HG03097 (cell line): ENCODE measurements at regions not wholly inside any gene's neighbourhood (a gene's known extent, or its start where the extent isn't known, plus 50 kb on each side); places are given as distances from the start of the nearest gene placed in this dataset.

ENCODE experiments used
- ATAC-seq: cut with Tn5 transposase; IDR thresholded peaks from one replicate; pipeline ENCODE4 v1.9.1; 2021; ENCODE audit not compliant: unreplicated experiment, low FRiP score

DNA sequence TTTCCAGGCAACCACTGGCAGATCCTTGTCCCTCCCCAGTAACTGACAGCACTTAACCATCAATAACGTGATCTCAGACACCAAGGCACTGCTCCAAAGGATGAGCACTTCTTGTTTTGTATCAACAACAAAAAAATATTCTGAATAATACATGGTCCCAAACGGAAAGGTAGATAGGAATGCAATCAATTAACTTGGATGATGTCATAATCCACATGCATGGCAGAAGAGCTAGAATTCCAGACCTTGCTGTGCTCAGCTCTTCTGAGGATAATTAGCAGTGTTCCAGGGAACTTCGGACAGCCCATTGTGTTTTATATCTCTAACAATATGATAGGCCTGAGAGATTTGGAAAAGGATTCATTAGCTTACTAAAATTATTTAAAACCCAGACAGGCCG, 288.4 kb upstream of the PCSK5 start:
- ATAC-seq: no peak

DNA sequence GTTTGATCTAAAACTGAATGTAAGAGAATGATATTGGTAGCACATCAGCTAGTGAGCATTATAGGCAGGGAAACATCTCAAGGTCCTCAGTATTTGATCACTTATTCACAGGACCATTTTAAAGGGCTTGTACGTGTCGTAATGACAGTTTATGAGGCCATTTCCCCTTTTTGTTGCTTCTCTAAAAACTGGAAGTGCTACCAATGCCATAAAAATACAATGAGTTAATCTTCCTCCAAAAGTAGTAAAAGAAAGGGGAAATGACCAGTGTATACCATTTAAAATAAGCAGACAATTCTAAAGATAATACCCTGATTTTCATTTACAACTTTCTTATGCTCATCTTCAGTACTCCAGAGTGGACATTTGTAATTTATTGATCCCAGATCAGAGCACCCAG, 285.8 kb upstream of the PCSK5 start:
- ATAC-seq: no peak

DNA sequence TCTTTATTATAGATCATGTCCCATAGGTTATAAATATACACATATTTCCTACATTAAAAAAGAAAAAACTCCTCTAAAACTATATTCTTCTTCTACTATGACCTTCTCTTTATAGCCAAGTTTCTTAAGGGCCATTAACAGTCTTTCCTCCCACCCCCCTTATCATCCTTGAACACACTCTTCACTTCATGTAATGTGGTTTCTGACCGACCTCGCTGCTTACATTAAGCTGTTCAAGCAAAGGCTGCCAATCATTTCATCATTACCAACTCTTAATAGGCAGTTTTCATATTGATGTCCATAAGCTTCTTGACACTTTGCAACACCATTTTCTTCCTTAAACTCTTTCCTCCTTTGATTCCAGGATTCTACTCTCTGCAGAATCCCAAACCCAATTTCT, 283.0 kb upstream of the PCSK5 start:
- ATAC-seq: no peak

GRCh38 chr9:75609401-75609800, 281.1 kb upstream of the PCSK5 start:
- no peak for ATAC-seq

GRCh38 chr9:75610246-75610645, 280.2 kb upstream of the PCSK5 start:
- ATAC-seq: no peak

GRCh38 chr9:75612205-75612604, 278.3 kb upstream of the PCSK5 start:
- no peak for ATAC-seq

- ATAC-seq: no peak
Measured at GRCh38 chr9:75612754-75613153, 277.7 kb upstream of the PCSK5 start.

GRCh38 chr9:75615284-75615683, 275.2 kb upstream of the PCSK5 start:
- no peak for ATAC-seq

GRCh38 chr9:75616052-75616451, 274.4 kb upstream of the PCSK5 start:
- ATAC-seq: no peak

DNA sequence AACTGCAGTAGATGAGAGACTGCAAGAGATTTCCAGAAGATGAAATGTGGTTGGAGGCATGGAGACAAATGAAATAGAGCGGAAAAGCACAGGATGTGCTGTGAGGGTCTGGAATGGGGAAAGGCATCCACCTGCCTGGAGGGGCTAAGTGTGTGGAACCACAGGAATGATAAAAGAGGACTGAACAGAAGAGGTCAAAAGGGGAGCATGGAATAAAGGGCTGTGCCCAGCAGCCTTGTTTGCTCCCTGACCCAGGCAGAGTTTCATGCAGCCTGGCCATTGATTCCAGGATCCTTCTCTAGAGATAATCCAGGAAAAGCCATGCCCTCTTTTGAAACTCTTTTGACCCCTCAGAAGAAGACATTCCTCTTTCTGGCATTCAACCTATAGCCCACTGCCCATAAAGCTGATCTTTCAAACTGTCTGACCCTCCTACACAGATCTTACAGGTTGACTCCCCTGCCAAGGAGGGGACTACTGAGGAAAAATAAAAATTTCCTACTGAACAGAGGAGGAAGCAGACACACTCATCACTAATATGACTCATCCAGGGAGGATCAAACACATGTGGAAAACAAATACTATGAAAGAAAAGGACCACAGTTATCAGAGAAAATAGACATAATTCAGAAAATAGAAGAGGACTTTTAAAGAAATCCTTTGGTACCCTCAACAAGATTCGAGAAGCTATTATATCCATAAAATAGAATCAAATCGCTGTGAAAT, 273.5 kb upstream of the PCSK5 start:
- no peak for ATAC-seq

GRCh38 chr9:75623462-75623861, 267.0 kb upstream of the PCSK5 start:
- no peak for ATAC-seq

DNA sequence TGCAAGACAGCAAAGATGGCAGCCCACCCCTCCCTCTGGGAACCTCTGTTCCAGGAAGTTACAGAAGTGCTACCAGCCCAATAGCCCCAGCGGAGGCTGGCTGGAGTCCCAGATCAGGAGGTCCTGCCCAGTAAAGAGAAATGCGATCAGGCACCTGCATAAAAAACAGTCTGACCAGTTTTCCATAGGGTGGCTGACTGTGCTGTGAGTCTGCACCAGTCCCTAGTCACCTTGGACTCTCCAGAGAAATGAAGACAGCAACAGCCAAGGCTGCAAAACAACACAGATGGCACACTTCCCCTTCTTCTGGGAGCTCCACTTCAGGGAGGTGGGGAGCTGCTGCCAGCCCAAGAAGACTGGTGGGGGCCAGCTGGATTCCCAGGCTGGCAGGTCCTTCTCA, 265.5 kb upstream of the PCSK5 start:
- no peak for ATAC-seq

DNA sequence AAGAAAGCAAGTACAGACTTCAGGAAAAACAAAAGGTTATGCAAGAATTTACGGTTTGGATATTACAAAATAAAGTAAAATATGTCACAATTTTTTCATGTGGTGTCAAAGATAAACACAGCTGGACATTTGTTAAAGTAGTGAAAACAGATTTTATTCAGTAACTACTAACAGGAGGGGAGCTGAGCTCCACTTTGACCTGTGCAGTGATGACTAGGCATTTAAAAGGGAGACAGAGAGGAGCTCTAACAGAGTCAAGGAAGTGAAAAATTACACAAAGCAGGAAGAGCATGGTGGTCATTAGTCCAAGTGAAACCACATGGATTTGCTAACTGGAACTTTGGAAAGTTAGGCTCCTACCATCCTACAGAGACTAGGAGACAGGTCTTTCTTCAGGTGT, 263.6 kb upstream of the PCSK5 start:
- no peak for ATAC-seq

DNA sequence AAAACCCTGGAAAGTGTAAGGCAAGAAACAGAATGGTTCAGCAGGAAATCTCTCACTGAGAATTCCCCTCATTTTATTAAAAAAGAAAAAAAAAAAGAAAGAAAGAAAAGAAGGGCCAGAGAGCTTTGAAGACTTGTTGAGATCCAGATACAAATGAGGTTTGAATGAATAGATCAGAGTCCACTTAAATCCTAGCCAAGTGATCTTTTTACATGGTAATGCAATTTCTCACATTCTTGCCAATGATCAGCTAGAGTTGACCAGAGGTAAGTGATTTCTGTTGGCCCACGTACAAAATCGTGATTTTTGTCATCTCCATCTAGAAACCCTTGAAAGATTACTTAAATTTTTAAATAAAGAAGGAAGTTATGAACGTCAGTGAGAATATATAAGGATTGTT, 261.5 kb upstream of the PCSK5 start:
- no peak for ATAC-seq

DNA sequence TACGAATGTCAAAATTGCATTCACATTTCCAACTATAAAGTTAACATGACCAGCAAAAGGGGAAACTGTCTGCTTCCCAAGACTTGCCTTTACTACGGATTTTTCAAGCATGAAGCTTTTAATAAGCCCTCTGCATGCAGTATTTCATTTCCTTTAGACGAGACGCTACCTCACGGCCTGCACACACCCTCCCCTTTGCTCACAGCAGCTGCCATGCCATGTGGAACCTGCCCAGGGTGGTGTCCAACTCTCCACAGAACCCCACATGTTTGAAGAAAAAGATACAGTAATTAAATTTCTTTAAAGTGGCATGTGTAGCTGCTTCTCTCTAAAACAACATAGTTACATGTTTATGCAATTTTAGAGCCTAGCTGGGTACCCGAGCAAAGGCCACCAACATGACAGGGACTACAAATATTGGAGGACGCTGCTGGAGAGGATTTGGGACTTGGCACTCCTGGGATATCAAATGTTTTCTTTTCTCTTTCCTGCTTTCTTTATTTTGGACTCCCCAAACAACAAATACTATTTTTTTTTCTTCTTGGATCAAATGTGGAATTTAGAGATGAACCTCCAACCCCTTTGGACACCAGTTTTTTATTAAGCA, 256.9 kb upstream of the PCSK5 start:
- ATAC-seq: no peak

- ATAC-seq: no peak
Measured at GRCh38 chr9:75636427-75637045, 253.9 kb upstream of the PCSK5 start.

- no peak for ATAC-seq
Measured at GRCh38 chr9:75639971-75640610, 250.4 kb upstream of the PCSK5 start.

DNA sequence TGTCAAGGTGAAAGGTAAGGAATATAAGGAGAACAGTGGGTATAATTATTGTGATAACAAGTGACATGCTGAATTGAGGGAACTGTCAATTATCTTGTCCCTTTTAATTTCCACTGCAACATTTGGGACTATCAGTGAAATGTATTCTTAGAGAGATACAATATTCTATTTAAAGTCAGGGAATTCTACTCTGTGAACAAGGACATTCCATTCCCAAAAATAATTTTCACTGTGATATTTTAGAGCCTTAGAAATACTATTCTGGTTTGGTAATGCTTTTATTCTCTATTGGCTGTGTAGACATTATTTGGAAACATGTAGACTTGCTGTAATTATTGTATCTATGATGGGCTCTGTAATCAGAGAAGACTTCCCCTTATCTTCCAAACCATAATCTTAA, 248.0 kb upstream of the PCSK5 start:
- ATAC-seq: no peak

DNA sequence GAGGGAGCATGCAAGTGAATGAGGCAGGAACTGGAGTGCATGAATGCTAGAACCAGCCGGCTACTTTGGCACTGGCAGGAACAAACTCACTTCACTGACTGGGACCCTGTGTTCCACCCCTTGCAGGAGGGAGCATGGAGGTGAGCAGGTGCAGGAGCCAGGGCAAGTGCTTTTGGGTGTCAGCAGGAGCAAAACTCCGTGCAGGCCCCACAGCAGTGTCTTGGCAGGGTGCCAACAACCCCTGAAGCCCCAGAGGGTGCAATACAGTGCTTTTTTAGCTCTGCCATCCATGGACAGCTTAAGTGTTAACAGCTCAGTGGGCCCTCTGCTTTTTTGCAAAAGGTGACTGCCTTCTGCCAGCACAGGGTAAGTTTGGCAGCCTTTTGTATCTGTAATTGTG, 245.8 kb upstream of the PCSK5 start:
- ATAC-seq: no peak

GRCh38 chr9:75648034-75648433, 242.4 kb upstream of the PCSK5 start:
- ATAC-seq: no peak

DNA sequence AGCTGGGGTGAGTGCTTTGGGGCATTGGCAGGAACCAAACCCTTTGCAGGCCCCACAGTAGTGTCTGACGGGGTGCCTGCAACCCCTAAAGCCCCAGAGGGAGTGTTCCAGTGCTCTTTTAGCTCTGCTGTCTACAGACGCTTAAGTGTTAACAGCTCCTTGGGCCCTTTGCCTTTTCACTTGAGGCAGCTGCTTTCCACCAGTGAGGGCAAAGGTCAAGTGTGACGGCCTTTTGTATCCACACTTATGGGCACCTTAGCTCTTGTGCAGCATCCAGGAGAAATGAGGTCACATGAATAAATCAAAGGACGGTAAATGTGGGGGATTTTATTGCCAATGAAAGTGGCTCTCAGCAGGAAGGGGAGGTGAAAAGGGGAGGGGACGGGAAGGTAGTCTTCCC, 241.4 kb upstream of the PCSK5 start:
- ATAC-seq: no peak

DNA sequence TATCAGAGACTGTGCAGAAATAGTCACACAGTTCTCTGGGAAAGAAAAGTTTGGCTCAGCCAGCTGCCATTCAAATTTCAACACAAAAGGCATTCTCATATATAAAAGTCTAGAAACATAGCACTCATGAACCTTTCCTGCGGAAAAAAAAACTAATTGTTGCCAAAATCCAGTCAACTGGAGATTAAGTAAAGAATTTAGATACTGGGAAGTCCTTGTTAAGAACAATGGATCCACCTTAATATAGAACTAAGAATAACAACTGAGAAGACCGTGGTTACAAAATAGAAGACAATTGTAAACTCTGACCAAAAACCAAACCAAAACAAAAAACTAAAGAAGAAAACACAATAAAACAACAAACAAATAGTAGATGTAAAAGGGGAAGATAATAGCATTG, 238.8 kb upstream of the PCSK5 start:
- no peak for ATAC-seq
